Ovary (tissue), 3 donors: ENCODE measurements at regions not wholly inside any gene's neighbourhood (a gene's known extent, or its start where the extent isn't known, plus 50 kb on each side); places are given as distances from the start of the nearest gene placed in this dataset.

Experiments used
- EP300 ChIP-seq: sonication (generic); formaldehyde crosslinking; IDR thresholded peaks from one replicate; pipeline ENCODE4 v1.6.1; 2017; ENCODE audit warnings: antibody characterized with exemption
- POLR2A ChIP-seq: fragments of 450-650 bp; IDR thresholded peaks from one replicate; pipeline ENCODE4 v1.6.1; 2017; ENCODE audit warnings: antibody characterized with exemption, mild to moderate bottlenecking, moderate library complexity
- TF ChIP-seq, protein P1 (sequence below), 3 donors: fragments of 450-650 bp in 2 of 3; fragments of 200-600 bp in 1 of 3; IDR thresholded peaks; one replicate each; pipeline versions ENCODE4 v1.5.1 to v1.8.0; 2016 to 2022; ENCODE audit warnings: antibody characterized with exemption in 3 of 3, mild to moderate bottlenecking in 1 of 3
- donor health status: DM: no; HTN: no; CAD: no.

DNA sequence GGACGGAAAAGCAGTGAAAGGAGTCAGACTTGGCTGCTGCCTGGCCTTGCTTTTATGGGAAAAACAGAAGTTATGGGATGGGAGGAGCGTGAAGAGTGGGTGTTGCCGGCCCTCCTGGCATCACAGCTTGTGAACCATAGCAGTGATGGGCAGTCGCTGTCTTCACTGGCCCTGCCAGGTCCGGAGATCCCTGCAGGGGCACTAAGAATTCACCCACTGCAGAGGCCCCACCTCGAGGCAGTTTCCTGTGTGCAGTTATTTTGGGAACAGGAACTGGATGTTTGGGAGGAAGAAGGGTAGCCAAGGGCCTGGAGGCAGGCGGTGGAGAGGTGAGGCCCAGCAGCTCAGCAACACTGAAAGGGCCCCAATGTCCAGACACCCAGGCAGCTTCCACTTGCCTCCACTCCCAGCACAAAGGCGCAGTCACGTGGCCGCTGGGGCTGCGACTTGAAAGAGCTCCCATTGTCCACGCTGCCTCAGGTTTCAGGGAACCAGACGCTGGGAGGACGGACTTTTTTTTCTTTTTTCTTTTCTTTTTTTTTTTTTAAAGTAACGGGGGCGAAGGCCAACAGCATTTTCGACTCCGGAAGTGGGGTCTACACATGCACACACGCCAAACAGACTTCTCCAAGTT is 255.6 kb downstream of the ZNF621 start:
- TF ChIP-seq, protein P1, sequence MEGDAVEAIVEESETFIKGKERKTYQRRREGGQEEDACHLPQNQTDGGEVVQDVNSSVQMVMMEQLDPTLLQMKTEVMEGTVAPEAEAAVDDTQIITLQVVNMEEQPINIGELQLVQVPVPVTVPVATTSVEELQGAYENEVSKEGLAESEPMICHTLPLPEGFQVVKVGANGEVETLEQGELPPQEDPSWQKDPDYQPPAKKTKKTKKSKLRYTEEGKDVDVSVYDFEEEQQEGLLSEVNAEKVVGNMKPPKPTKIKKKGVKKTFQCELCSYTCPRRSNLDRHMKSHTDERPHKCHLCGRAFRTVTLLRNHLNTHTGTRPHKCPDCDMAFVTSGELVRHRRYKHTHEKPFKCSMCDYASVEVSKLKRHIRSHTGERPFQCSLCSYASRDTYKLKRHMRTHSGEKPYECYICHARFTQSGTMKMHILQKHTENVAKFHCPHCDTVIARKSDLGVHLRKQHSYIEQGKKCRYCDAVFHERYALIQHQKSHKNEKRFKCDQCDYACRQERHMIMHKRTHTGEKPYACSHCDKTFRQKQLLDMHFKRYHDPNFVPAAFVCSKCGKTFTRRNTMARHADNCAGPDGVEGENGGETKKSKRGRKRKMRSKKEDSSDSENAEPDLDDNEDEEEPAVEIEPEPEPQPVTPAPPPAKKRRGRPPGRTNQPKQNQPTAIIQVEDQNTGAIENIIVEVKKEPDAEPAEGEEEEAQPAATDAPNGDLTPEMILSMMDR (IDR thresholded peaks at IDR 0.05): no peak
- TF ChIP-seq EP300: no peak
- TF ChIP-seq POLR2A: no peak
